ENCODE measurements at regions not wholly inside any gene's neighbourhood (a gene's known extent, or its start where the extent isn't known, plus 50 kb on each side); places are given as distances from the start of the nearest gene placed in this dataset.

DNA sequence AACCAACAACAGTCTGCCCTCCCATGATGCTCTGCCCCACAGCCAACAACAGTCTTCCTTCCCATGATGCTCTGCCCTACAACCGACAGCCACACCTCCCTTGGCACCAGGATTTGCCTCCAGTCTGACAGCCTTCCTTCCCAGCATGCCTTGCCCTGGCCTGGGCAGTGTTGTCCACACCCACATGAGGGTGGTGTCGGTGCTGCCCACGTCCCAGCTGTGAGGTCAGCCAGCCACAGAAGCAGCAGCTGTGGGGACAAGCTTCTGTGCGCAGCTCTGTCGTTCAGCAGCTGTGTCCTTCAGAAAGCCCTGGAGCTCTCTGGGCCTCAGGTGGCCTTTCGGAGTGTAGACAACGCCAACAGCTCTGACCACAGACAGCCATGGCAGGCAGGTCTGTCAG, 1378.9 kb downstream of the BRD1 start:
- TF ChIP-seq GATA2 (IDR thresholded peaks at IDR 0.05; ENCODE audit: low read depth, low read length) (no peak), GATA3 (IDR thresholded peaks at IDR 0.05; ENCODE audit: low read depth, low read length) (no peak)
